Activated gamma-delta T cell treated with anti-CD3 and anti-CD28 coated beads, Interleukin-2, amount 50 U/mL, for 16 hours (primary cell): ENCODE measurements at regions not wholly inside any gene's neighbourhood (a gene's known extent, or its start where the extent isn't known, plus 50 kb on each side); places are given as distances from the start of the nearest gene placed in this dataset.
"Not testable (repeated sequence)": the region's sequence is repeated elsewhere in the genome, so short reads cannot be mapped to it uniquely, and the experiment has no call there.

ENCODE experiments used
- DNase-seq: peaks from one replicate; pipeline ENCODE4 v3.0.0-alpha.2; 2020; ENCODE audit warnings: low read depth

GRCh38 chr12:42030588-42030987 is 114.1 kb downstream of the GXYLT1 start:
- no peak for DNase-seq

- no peak for DNase-seq
Measured at GRCh38 chr12:42027546-42027945, 117.1 kb downstream of the GXYLT1 start.

GRCh38 chr12:42024495-42024830 is 120.2 kb downstream of the GXYLT1 start:
- DNase-seq = no peak

- peak; percentile 43 for DNase-seq
Measured at GRCh38 chr12:42023733-42024494, 120.8 kb downstream of the GXYLT1 start.

GRCh38 chr12:42021937-42022336 is 122.7 kb downstream of the GXYLT1 start:
- not testable (repeated sequence) for DNase-seq

- DNase-seq = no peak
Measured at GRCh38 chr12:42021469-42021868, 123.2 kb downstream of the GXYLT1 start.

- no peak for DNase-seq
Measured at GRCh38 chr12:42020226-42020625, 124.4 kb downstream of the GXYLT1 start.

GRCh38 chr12:42019746-42020145 is 124.9 kb downstream of the GXYLT1 start:
- no peak for DNase-seq

GRCh38 chr12:42017051-42017450 is 127.6 kb downstream of the GXYLT1 start:
- no peak for DNase-seq

GRCh38 chr12:42015051-42015461 is 129.6 kb downstream of the GXYLT1 start:
- no peak for DNase-seq

- DNase-seq = not testable (repeated sequence)
Measured at GRCh38 chr12:42012501-42012900, 132.2 kb downstream of the GXYLT1 start.

GRCh38 chr12:42010715-42011114 is 134.0 kb downstream of the GXYLT1 start:
- DNase-seq = no peak

- no peak for DNase-seq
Measured at GRCh38 chr12:42010257-42010656, 134.4 kb downstream of the GXYLT1 start.

GRCh38 chr12:42008996-42009395 is 135.7 kb downstream of the GXYLT1 start:
- no peak for DNase-seq

- no peak for DNase-seq
Measured at GRCh38 chr12:42003031-42003430, 141.6 kb downstream of the GXYLT1 start.

- DNase-seq = no peak
Measured at GRCh38 chr12:42002563-42002962, 142.1 kb downstream of the GXYLT1 start.

- DNase-seq = no peak
Measured at GRCh38 chr12:41998436-41998835, 146.2 kb downstream of the GXYLT1 start.

- DNase-seq = no peak
Measured at GRCh38 chr12:41993283-41993682, 151.4 kb downstream of the GXYLT1 start.

GRCh38 chr12:41992692-41993215 is 151.9 kb downstream of the GXYLT1 start:
- no peak for DNase-seq

GRCh38 chr12:41992022-41992421 is 152.7 kb downstream of the GXYLT1 start:
- no peak for DNase-seq

GRCh38 chr12:41988715-41989114 is 156.0 kb downstream of the GXYLT1 start:
- no peak for DNase-seq

GRCh38 chr12:41986513-41986912 is 158.2 kb downstream of the GXYLT1 start:
- not testable (repeated sequence) for DNase-seq

GRCh38 chr12:41983856-41984255 is 160.8 kb downstream of the GXYLT1 start:
- no peak for DNase-seq

GRCh38 chr12:41983394-41983793 is 161.3 kb downstream of the GXYLT1 start:
- no peak for DNase-seq
